HPDE6-E6E7 (cell line): ENCODE measurements at regions not wholly inside any gene's neighbourhood (a gene's known extent, or its start where the extent isn't known, plus 50 kb on each side); places are given as distances from the start of the nearest gene placed in this dataset.
"Not testable (repeated sequence)": the region's sequence is repeated elsewhere in the genome, so short reads cannot be mapped to it uniquely, and the experiment has no call there.

Experiments used
- DNase-seq: peaks from one replicate; pipeline ENCODE4 v3.0.0; 2011; ENCODE audit warnings: missing footprints; ENCODE audit errors: extremely low spot score

- DNase-seq, result no peak
Measured at GRCh38 chr3:140870351-140870750, 71.3 kb upstream of the SLC25A36 start.

GRCh38 chr3:140871022-140871421 is 70.6 kb upstream of the SLC25A36 start:
- DNase-seq, result no peak

- DNase-seq, result not testable (repeated sequence)
Measured at GRCh38 chr3:140872165-140872564, 69.5 kb upstream of the SLC25A36 start.

- DNase-seq, result no peak
Measured at GRCh38 chr3:140883428-140884040, 58.1 kb upstream of the SLC25A36 start.

- not testable (repeated sequence) for DNase-seq
Measured at GRCh38 chr3:140885697-140886096, 55.9 kb upstream of the SLC25A36 start.
